K562 (cell line): ENCODE measurements at regions not wholly inside any gene's neighbourhood (a gene's known extent, or its start where the extent isn't known, plus 50 kb on each side); places are given as distances from the start of the nearest gene placed in this dataset.
"Not testable (repeated sequence)": the region's sequence is repeated elsewhere in the genome, so short reads cannot be mapped to it uniquely, and the experiment has no call there.

Experiments
- ATAC-seq: fragments of 200-7000 bp; cut with Tn5 transposase; 3 replicates; pipeline ENCODE4 v1.9.1; 2020; ENCODE audit warnings: moderate library complexity
- BruUV-seq: library from RNA; stranded (reverse); fragments of 400-500 nt; replicated peaks from 2 replicates; lab custom pipeline; 2021; lab: Mats Ljungman, UMichigan
- CTCF ChIA-PET: fragments of 300-600 bp; formaldehyde crosslinking; extraction: SDS; loops from one replicate; lab custom pipeline; 2021; ENCODE audit warnings: low intra/inter-chr PET ratio; lab: Yijun Ruan, JAX
- POLR2A ChIA-PET: fragments of 300-600, 350-650 bp; sonication (Branson Sonifier 250); formaldehyde crosslinking; extraction: SDS; loops from one replicate; lab custom pipeline; 2021; ENCODE audit warnings: antibody characterized with exemption, inconsistent platforms; lab: Yijun Ruan, JAX
- DNase-seq, 4 experiments: peaks; one replicate each; pipeline versions ENCODE4 v3.0.0 to v3.0.0-alpha.2; 2011 to 2018; ENCODE audit warnings: low spot score in 3 of 4, mixed read lengths in 3 of 4; ENCODE audit errors: extremely low read depth in 1 of 4
- FAIRE-seq: peaks from 2 replicates; lab custom pipeline; 2011; peaks lifted over from hg19 to GRCh38; lab: Jason Lieb, UNC
- H2AFZ ChIP-seq: 2 replicates; pipeline ENCODE4 v1.6.0; 2011; ENCODE audit warnings: low read depth, low read length, control low read depth, inconsistent platforms
- H3K27ac ChIP-seq: fragments of 200-600 bp; 3 replicates; pipeline ENCODE4 v1.8.0; 2011; ENCODE audit warnings: low read depth, mild to moderate bottlenecking, control low read depth, inconsistent platforms, low read length, moderate library complexity, mixed read lengths; ENCODE audit errors: extremely low read depth
- H3K27me3 ChIP-seq, 2 experiments: fragments of 300-600 bp in 1 of 2; 2 replicates in 1 of 2; 3 replicates in 1 of 2; pipeline versions ENCODE4 v1.6.0 to v1.8.0; 2011; ENCODE audit warnings: inconsistent platforms in 2 of 2, low read length in 2 of 2, mild to moderate bottlenecking in 1 of 2, mixed read lengths in 1 of 2, moderate library complexity in 1 of 2; ENCODE audit not compliant: control insufficient read depth in 2 of 2, insufficient read depth in 2 of 2
- H3K36me3 ChIP-seq: fragments of 300-600 bp; 3 replicates; pipeline ENCODE4 v1.8.0; 2011; ENCODE audit warnings: mild to moderate bottlenecking, low read length, inconsistent platforms; ENCODE audit not compliant: control insufficient read depth, insufficient read depth
- H3K4me1 ChIP-seq, 2 experiments: fragments of 200-600 bp in 1 of 2; replicated peaks in 1 of 2; 2 replicates in 1 of 2; 3 replicates in 1 of 2; pipeline versions ENCODE4 v1.5.1 to v1.8.0; 2011; ENCODE audit warnings: inconsistent platforms in 2 of 2, low read length in 2 of 2, mild to moderate bottlenecking in 1 of 2, mixed read lengths in 1 of 2, moderate library complexity in 1 of 2; ENCODE audit not compliant: control insufficient read depth in 2 of 2, insufficient read depth in 2 of 2
- H3K4me2 ChIP-seq: 2 replicates; pipeline ENCODE4 v1.6.1; 2011; ENCODE audit warnings: low read length, control low read depth, inconsistent platforms, mixed read lengths; ENCODE audit not compliant: insufficient read depth
- H3K4me3 ChIP-seq: fragments of 200-600 bp; sonication (generic), shearing (Covaris generic); 2 replicates; pipeline ENCODE4 v1.5.1; 2016; ENCODE audit warnings: control low read depth, inconsistent platforms
- H3K79me2 ChIP-seq: fragments of 200-600 bp; 3 replicates; pipeline ENCODE4 v1.8.0; 2011; ENCODE audit warnings: low read length, inconsistent platforms; ENCODE audit not compliant: control insufficient read depth, insufficient read depth
- H3K9ac ChIP-seq, 2 experiments: 2 replicates each; pipeline versions ENCODE4 v1.6.0 to v1.6.1; 2011; ENCODE audit warnings: low read depth in 2 of 2, low read length in 2 of 2, control low read depth in 1 of 2, inconsistent platforms in 1 of 2, mild to moderate bottlenecking in 1 of 2, mixed read lengths in 1 of 2; ENCODE audit not compliant: insufficient read depth in 1 of 2
- H3K9me1 ChIP-seq: one replicate; pipeline ENCODE4 v1.6.0; 2011; ENCODE audit warnings: inconsistent platforms, mild to moderate bottlenecking, low read length, moderate library complexity; ENCODE audit not compliant: control insufficient read depth, insufficient read depth
- H3K9me3 ChIP-seq: replicated peaks from 2 replicates; pipeline ENCODE4 v1.5.1; 2011; ENCODE audit warnings: low read depth, low read length, inconsistent platforms; ENCODE audit not compliant: control insufficient read depth, insufficient read depth
- H4K20me1 ChIP-seq: replicated peaks from 2 replicates; pipeline ENCODE4 v1.6.1; 2011; ENCODE audit warnings: low read length, inconsistent platforms, mixed read lengths; ENCODE audit not compliant: control insufficient read depth, insufficient read depth
- WGBS: fragments of 100-300 bp; shearing (Covaris generic); methylation state at CpG from one replicate; pipeline ENCODE4 v1.1.6; 2016; ENCODE audit warnings: low coverage, mixed read lengths; ENCODE audit not compliant: insufficient coverage; ENCODE audit errors: missing lambda C conversion rate; 5-methylcytosine and 5-hydroxymethylcytosine counted together
- in situ Hi-C: fragments of 300-500 bp; cut with MboI; formaldehyde crosslinking; loops from 4 replicates; pipeline ENCODE4 v1.15.0; 2018; ENCODE audit warnings: inconsistent platforms, mixed read lengths
- intact Hi-C: fragments of 100-400 bp; cut with micrococcal nuclease; formaldehyde crosslinking; loops from 2 replicates; pipeline ENCODE4 v1.14.2; 2022

- H3K9me3 ChIP-seq, intact Hi-C loops, ATAC-seq, H3K79me2 ChIP-seq, H3K27ac ChIP-seq, H3K4me3 ChIP-seq, H2AFZ ChIP-seq, H3K27me3 ChIP-seq, DNase-seq, H3K4me2 ChIP-seq, POLR2A ChIA-PET, BruUV-seq, FAIRE-seq, H3K9me1 ChIP-seq, H3K9ac ChIP-seq, in situ Hi-C loops, H3K36me3 ChIP-seq, CTCF ChIA-PET, H4K20me1 ChIP-seq, H3K4me1 ChIP-seq: not testable (repeated sequence)
- WGBS = no CpG with 5 or more reads among the region's 57 CpGs
These were observed 179.5 kb downstream of the FAM72C start for GRCh38 chr1:143792047-143792937.

- H3K9me3 ChIP-seq, H3K9me1 ChIP-seq, FAIRE-seq, H3K27me3 ChIP-seq, H4K20me1 ChIP-seq, in situ Hi-C loops, H3K36me3 ChIP-seq, POLR2A ChIA-PET, H3K9ac ChIP-seq, BruUV-seq, CTCF ChIA-PET, H3K4me1 ChIP-seq, ATAC-seq, H3K79me2 ChIP-seq, H3K4me3 ChIP-seq, H3K27ac ChIP-seq, intact Hi-C loops, H2AFZ ChIP-seq, DNase-seq, H3K4me2 ChIP-seq: not testable (repeated sequence)
- no CpG with 5 or more reads among the region's 3 CpGs for WGBS
These were observed 185.4 kb downstream of the FAM72C start for GRCh38 chr1:143786381-143786780.

- in situ Hi-C loops, CTCF ChIA-PET, H3K9me3 ChIP-seq, H3K9me1 ChIP-seq, intact Hi-C loops, H4K20me1 ChIP-seq, DNase-seq, H3K4me2 ChIP-seq, H3K79me2 ChIP-seq, H3K27ac ChIP-seq, POLR2A ChIA-PET, H3K9ac ChIP-seq, BruUV-seq, FAIRE-seq, ATAC-seq, H3K4me3 ChIP-seq, H3K4me1 ChIP-seq, H3K27me3 ChIP-seq, H3K36me3 ChIP-seq, H2AFZ ChIP-seq: not testable (repeated sequence)
- 0% methylated on average over 2 of the region's 7 CpGs for WGBS
These were observed 185.9 kb downstream of the FAM72C start for GRCh38 chr1:143785883-143786282.
